PC-3 (cell line): ENCODE measurements at regions not wholly inside any gene's neighbourhood (a gene's known extent, or its start where the extent isn't known, plus 50 kb on each side); places are given as distances from the start of the nearest gene placed in this dataset.

Experiments used
- ATAC-seq: fragments of 200-7000 bp; cut with Tn5 transposase; 2 replicates; pipeline ENCODE4 v1.9.1; 2020; ENCODE audit warnings: mild to moderate bottlenecking, moderate library complexity
- BruUV-seq: library from RNA; stranded (reverse); fragments of 400-500 nt; replicated peaks from 2 replicates; lab custom pipeline; 2021; lab: Mats Ljungman, UMichigan
- CTCF ChIA-PET: fragments of 300-600 bp; sonication (Branson Sonifier 250); formaldehyde crosslinking; loops from one replicate; lab custom pipeline; 2022; ENCODE audit warnings: antibody characterized with exemption; lab: Charles Lee
- POLR2A ChIA-PET: fragments of 300-600 bp; sonication (Branson Sonifier 250); formaldehyde crosslinking; loops from one replicate; lab custom pipeline; 2022; ENCODE audit warnings: antibody characterized with exemption; ENCODE audit not compliant: unreplicated experiment; lab: Charles Lee
- DNase-seq: peaks from one replicate; pipeline ENCODE4 v3.0.0-alpha.2; 2015
- H2AFZ ChIP-seq: fragments of 300-600 bp; sonication (generic); 2 replicates; pipeline ENCODE4 v1.6.0; 2016; ENCODE audit warnings: antibody characterized with exemption, low read length
- H3F3A ChIP-seq: fragments of 300-600 bp; sonication (generic); one replicate; pipeline ENCODE4 v1.6.0; 2017; ENCODE audit warnings: antibody characterized with exemption, low read length, control low read depth, mild to moderate bottlenecking; ENCODE audit not compliant: unreplicated experiment
- H3K27ac ChIP-seq: fragments of 300-600 bp; sonication (generic); 2 replicates; pipeline ENCODE4 v1.5.1; 2016; ENCODE audit warnings: mild to moderate bottlenecking, low read length
- H3K27me3 ChIP-seq: fragments of 300-600 bp; sonication (generic); 2 replicates; pipeline ENCODE4 v1.6.1; 2016; ENCODE audit warnings: low read length, mixed read lengths
- H3K36me3 ChIP-seq: fragments of 300-600 bp; sonication (generic); 2 replicates; pipeline ENCODE4 v1.6.1; 2016; ENCODE audit warnings: low read depth, mixed run types, low read length, mixed read lengths
- H3K4me1 ChIP-seq: fragments of 300-600 bp; sonication (generic); 2 replicates; pipeline ENCODE4 v1.5.1; 2016; ENCODE audit warnings: low read length; ENCODE audit not compliant: insufficient read depth
- H3K4me2 ChIP-seq: fragments of 300-600 bp; sonication (generic); 2 replicates; pipeline ENCODE4 v1.6.0; 2016; ENCODE audit warnings: low read length
- H3K4me3 ChIP-seq: fragments of 300-600 bp; sonication (generic); 2 replicates; pipeline ENCODE4 v1.5.1; 2016; ENCODE audit warnings: mild to moderate bottlenecking, low read length, mixed read lengths
- H3K79me2 ChIP-seq: fragments of 300-600 bp; sonication (generic); 2 replicates; pipeline ENCODE4 v1.6.1; 2017; ENCODE audit warnings: low read length, mixed read lengths
- H3K9ac ChIP-seq: fragments of 300-600 bp; sonication (generic); 2 replicates; pipeline ENCODE4 v1.6.0; 2016; ENCODE audit warnings: mild to moderate bottlenecking, low read length
- H3K9me2 ChIP-seq: fragments of 300-600 bp; sonication (generic); replicated peaks from 2 replicates; pipeline ENCODE4 v1.6.1; 2016; ENCODE audit warnings: mixed run types, low read length, mixed read lengths
- H3K9me3 ChIP-seq: fragments of 300-600 bp; sonication (generic); 2 replicates; pipeline ENCODE4 v1.6.1; 2016; ENCODE audit warnings: low read length, mixed read lengths
- H4K20me1 ChIP-seq: fragments of 300-600 bp; sonication (generic); 2 replicates; pipeline ENCODE4 v1.6.1; 2016; ENCODE audit warnings: low read length, mixed read lengths
- EZH2 ChIP-seq: fragments of 300-600 bp; sonication (generic); IDR thresholded peaks from one replicate; pipeline ENCODE4 v1.6.1; 2017; ENCODE audit warnings: antibody characterized with exemption, mild to moderate bottlenecking, low read length; ENCODE audit not compliant: unreplicated experiment
- EZH2phosphoT487 ChIP-seq: fragments of 300-600 bp; sonication (generic); IDR thresholded peaks from 2 replicates; pipeline ENCODE4 v1.6.1; 2018; ENCODE audit warnings: mild to moderate bottlenecking, antibody characterized with exemption, low read length, borderline replicate concordance
- intact Hi-C: fragments of 100-400 bp; cut with micrococcal nuclease; formaldehyde crosslinking; loops from 2 replicates; pipeline ENCODE4 v1.9.0; 2023
- TF ChIP-seq, protein P1 (sequence below): fragments of 300-600 bp; sonication (generic); conservative IDR thresholded peaks from 2 replicates; pipeline ENCODE4 v1.5.1; 2017; ENCODE audit warnings: antibody characterized with exemption, low read depth, mild to moderate bottlenecking, low read length

DNA sequence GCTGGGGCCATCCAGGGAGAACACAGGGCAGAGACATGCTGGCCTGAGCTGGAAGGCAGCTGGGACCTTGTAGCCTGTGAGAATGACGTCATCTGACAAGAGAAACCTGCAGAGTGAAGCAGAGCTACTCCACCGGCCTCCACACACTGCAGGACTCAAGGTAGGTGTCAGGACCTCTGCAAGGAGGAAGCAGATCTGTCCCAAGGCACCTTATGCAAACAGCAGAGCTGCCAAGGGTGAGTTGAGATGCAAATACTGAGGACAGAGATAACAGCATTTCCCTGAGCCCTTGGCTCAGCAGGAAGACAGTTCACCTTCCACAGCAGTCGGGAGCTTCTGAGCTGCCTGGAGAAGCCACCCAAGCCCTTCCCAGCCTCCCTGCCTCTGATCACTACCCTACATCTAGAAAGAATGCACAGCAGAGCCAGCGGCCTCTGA is 51.9 kb upstream of the IGSF9B start:
- no TSS peak for BruUV-seq

DNA sequence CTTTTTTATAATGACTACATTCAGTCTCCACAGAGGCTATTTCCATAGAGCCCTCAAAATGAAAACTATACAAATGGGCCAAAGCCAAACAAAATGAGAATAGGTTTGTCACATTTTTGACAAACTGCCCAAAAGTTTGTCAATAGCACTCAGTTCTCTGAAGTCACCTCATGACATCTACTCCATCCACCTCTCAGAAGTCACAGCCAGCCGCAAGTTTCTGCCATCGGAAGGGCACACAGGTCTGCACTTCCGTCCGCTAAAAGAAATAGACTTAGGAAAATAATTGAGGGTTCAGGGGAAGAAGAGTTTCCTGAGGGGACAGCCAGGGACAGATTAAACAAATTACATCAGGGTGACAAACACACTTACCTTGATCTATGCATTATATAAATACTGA is 55.4 kb upstream of the JAM3 start:
- intact Hi-C loops, result no loop called here
- Histone ChIP-seq H2AFZ (no peak overlapping the region), H3K36me3 (no peaks in the 10 kb centered on the region), H3K9me2 (no peaks in the 10 kb centered on the region), H3K27ac (no peak overlapping the region), H3K4me3 (no peak overlapping the region), H3K9me3 (no peaks in the 10 kb centered on the region), H3K4me2 (no peak overlapping the region), H4K20me1 (no peaks in the 10 kb centered on the region), H3K9ac (no peak overlapping the region), H3F3A (no peaks in the 10 kb centered on the region), H3K27me3 (peaks cover 67% of the 10 kb centered on the region), H3K4me1 (no peaks in the 10 kb centered on the region), H3K79me2 (no peaks in the 10 kb centered on the region)
- ChIA-PET POLR2A (no interaction called here), CTCF (no interaction called here)
- no TSS peak for BruUV-seq
- ATAC-seq, result no peak
- DNase-seq, result no peak
- TF ChIP-seq EZH2phosphoT487, result no peak

More for the DNA sequence above, 51.9 kb upstream of the IGSF9B start:
- Histone ChIP-seq H3K4me1 (no peaks in the 10 kb centered on the region), H3K27me3 (peaks cover 55% of the 10 kb centered on the region), H3K36me3 (no peaks in the 10 kb centered on the region), H3K4me2 (no peak overlapping the region), H3K79me2 (no peaks in the 10 kb centered on the region), H3F3A (no peaks in the 10 kb centered on the region), H3K27ac (no peak overlapping the region), H3K9me2 (no peaks in the 10 kb centered on the region), H3K9ac (no peak overlapping the region), H3K4me3 (no peak overlapping the region), H2AFZ (no peak overlapping the region), H3K9me3 (no peaks in the 10 kb centered on the region), H4K20me1 (no peaks in the 10 kb centered on the region)
- TF ChIP-seq EZH2 (no peak), EZH2phosphoT487 (no peak)
- TF ChIP-seq, protein P1, sequence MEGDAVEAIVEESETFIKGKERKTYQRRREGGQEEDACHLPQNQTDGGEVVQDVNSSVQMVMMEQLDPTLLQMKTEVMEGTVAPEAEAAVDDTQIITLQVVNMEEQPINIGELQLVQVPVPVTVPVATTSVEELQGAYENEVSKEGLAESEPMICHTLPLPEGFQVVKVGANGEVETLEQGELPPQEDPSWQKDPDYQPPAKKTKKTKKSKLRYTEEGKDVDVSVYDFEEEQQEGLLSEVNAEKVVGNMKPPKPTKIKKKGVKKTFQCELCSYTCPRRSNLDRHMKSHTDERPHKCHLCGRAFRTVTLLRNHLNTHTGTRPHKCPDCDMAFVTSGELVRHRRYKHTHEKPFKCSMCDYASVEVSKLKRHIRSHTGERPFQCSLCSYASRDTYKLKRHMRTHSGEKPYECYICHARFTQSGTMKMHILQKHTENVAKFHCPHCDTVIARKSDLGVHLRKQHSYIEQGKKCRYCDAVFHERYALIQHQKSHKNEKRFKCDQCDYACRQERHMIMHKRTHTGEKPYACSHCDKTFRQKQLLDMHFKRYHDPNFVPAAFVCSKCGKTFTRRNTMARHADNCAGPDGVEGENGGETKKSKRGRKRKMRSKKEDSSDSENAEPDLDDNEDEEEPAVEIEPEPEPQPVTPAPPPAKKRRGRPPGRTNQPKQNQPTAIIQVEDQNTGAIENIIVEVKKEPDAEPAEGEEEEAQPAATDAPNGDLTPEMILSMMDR, result no peak
- ChIA-PET CTCF (no interaction called here), POLR2A (no interaction called here)
- ATAC-seq, result no peak
- intact Hi-C loops, result no loop called here
- no peak for DNase-seq

DNA sequence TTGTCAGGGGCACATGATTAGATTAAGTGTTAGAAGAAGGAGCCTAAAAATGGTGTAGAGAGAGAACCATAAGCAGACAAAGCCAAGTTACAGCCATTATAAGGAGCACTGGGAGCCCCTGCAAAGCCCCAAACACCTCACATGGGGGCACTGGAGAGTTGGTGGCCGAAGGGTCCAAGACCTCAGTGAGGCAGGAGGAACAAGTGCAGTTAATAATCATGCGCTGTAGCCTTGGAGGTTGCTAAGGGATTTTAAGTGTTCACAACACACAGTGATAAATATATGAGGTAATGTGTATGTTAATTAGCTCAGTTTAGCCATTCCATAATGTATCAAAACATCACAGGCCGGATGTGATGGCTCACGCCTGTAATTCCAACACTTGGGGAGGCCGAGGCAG is 54.4 kb upstream of the JAM3 start:
- H3K27me3 ChIP-seq, result peaks cover 68% of the 10 kb centered on the region
- intact Hi-C loops, result no loop called here

More for the DNA sequence above, 54.4 kb upstream of the JAM3 start:
- no peaks in the 10 kb centered on the region for H3K9me3 ChIP-seq
- no peak overlapping the region for H3K27ac ChIP-seq
- H3K4me1 ChIP-seq, result no peaks in the 10 kb centered on the region
- no TSS peak for BruUV-seq
- no peak overlapping the region for H2AFZ ChIP-seq
- no peak overlapping the region for H3K4me3 ChIP-seq
- H3K79me2 ChIP-seq, result no peaks in the 10 kb centered on the region
- ChIA-PET POLR2A (no interaction called here), CTCF (no interaction called here)
- DNase-seq (no peak), ATAC-seq (no peak)
- H3F3A ChIP-seq, result no peaks in the 10 kb centered on the region
- H3K9ac ChIP-seq, result no peak overlapping the region
- H3K9me2 ChIP-seq, result no peaks in the 10 kb centered on the region
- no peaks in the 10 kb centered on the region for H3K36me3 ChIP-seq
- no peaks in the 10 kb centered on the region for H4K20me1 ChIP-seq
- H3K4me2 ChIP-seq, result no peak overlapping the region
- TF ChIP-seq EZH2 (no peak), EZH2phosphoT487 (no peak)
- TF ChIP-seq, protein P1, result no peak
